OCI-LY7 (cell line): ENCODE measurements at regions not wholly inside any gene's neighbourhood (a gene's known extent, or its start where the extent isn't known, plus 50 kb on each side); places are given as distances from the start of the nearest gene placed in this dataset.

Experiments used
- CTCF ChIP-seq: fragments of 200-600 bp; sonication (generic); conservative IDR thresholded peaks from 2 replicates; pipeline ENCODE4 v1.5.1; 2014; ENCODE audit warnings: mild to moderate bottlenecking, antibody characterized with exemption, low read length, moderate library complexity, mixed read lengths
- EZH2phosphoT487 ChIP-seq: fragments of 200-600 bp; sonication (generic); IDR thresholded peaks from 2 replicates; pipeline ENCODE4 v1.6.1; 2018; ENCODE audit warnings: low read depth, borderline replicate concordance, mild to moderate bottlenecking, mixed run types, antibody characterized with exemption, low read length, moderate library complexity, mixed read lengths

- no peak for TF ChIP-seq EZH2phosphoT487
- TF ChIP-seq CTCF: no peak
Observed at GRCh38 chr2:67918471-67918870, 144.3 kb downstream of the C1D start.
